RPMI7951 (cell line): ENCODE measurements at regions not wholly inside any gene's neighbourhood (a gene's known extent, or its start where the extent isn't known, plus 50 kb on each side); places are given as distances from the start of the nearest gene placed in this dataset.
A peak's percentile ranks its signal among the peaks of the same experiment; 100 is the strongest.

Source experiments
- DNase-seq: peaks from one replicate; pipeline ENCODE4 v3.0.0-alpha.2; 2012; ENCODE audit warnings: low read depth

DNA sequence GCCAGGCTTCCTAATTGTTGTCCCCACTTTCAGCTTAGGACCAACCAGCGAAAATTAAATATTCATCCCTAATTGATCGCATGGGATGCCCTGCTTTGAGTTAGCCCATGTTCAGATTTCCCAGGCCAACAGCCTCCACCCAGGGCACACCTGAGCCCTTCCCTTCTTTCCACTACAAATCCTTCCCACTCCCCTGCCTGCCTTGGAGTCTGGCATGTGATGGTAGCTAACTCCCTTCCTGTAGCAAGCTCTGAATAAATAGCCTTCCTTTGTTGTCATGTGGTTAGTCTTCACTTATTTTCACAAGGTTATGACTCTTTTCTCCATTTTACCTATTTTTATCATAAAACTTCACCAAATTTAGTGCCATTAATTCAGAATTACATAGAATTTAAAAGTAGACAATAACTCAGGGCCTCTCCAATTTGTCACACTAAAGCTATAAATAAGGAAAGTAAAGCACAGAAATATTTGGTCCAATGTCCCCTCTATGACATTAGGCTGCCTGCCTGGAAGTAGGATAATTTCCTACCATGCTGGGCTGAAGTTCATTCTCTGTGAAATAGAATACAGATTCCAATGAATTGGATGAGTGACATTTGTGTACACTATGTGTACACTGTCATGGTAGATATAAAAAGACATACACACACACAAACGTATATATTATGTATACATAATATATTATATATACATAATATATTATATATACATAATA lies 166.4 kb upstream of the CPEB2 start:
- DNase-seq = no peak

DNA sequence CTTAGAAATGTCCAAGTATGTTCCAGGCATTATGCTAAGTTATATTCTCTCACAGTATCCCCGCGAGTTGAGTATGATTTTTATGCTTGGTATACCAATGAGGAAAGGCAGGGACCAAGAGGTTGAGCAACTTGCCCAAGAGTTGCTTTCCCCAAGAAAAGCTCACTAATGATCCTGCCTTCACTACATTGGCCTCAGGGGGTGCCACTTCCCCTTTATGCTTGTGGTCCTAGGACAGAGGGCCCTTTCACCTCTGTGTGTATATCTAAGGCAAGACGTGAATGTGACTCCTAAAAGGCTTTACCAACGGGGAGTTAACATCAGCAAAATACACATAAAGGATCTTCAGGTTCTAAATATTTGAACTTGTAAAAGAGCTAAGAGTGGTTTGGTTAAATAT lies 164.4 kb upstream of the CPEB2 start:
- no peak for DNase-seq

DNA sequence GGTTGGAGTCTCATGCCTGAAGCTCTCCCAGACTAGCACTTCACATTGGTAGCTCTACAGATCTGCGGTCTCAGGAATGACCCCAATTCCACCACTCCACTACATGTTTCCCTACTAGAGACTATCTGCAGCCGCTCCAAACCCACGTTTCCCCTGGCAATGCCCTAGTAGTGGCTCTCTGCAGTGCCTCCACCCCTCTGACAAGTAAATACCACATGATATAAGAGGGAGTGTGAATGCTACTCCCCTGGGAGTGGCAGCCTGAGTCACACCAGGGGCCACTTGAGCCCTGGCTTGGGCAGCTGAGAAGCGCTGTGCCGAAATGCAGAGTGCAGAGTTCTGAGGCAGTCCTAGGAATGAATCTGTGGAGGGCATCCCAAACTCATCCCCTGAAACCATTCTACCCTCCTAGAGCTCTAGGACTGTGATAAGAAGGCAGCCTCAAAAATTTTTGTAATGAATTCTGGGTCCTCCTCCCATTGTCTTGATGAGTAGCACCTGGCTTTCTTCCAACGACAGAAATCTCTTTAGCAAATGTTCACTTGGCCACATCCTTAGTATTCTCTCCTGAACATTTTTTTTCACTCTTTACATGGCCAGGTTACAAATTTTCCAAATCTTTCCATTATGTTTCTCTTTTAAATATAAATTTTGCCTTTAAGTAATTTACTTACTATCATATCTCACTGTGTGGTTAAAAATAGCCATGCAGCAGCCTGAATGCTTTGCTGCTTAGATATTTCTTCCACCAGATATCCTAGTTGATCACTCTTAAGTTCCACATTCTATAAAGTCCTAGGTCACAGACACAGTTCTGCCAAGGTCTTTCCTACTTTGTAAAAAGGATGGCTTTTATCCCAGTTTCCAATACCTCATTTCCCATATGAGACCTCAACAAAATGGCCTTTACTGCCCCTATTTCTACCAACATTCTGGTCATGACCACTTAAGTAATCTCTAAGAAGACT lies 160.2 kb upstream of the CPEB2 start:
- DNase-seq = peak; percentile 44

DNA sequence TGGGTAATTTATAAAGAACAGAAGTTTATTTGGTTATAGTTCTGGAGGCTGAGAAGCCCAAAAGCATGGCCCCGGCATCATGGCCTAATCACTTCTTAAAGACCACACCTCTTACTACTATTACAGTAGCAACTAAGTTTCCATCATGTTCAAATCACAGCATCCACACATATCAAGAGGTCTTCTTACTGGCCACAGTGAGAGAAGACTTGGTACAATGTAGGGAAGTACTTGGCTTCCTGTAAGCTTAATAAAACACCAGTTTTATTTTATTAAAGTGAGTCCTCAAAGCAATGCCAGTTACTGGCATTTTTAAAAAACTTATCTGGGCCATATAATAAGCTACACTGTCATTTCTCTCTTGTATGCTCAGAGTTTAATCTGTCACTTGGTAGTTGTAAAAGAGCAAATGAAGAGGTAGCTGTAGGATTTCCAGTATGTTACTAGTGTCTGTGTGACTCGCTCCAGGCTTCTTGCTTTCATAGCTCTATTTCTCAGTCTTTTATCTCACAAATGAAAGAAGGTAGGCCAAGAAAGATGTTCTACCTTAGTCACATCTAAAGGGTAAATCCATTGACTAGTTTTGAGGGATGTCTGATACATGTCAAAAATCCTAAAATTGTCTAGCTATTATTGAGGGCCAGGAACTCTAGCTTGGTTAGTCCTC lies 159.2 kb upstream of the CPEB2 start:
- no peak for DNase-seq

DNA sequence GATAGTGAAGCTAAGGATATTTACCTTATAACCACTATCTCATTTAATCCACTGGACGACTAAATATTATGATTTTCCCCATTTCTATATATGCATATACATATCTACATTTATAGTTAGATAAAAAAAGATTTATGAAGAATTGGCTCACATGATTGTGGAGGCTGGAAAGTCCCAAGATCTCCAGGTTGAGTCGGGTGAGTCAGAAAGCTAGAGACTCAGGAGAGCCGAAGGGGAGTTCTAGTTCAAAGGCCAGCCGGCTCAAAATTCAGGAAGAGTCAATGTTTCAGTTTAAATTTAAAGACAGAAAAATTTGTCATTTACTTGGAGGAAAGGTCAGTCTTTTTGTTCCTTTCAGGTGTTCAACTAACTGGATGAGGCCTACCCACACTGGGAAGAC lies 158.2 kb upstream of the CPEB2 start:
- no peak for DNase-seq

DNA sequence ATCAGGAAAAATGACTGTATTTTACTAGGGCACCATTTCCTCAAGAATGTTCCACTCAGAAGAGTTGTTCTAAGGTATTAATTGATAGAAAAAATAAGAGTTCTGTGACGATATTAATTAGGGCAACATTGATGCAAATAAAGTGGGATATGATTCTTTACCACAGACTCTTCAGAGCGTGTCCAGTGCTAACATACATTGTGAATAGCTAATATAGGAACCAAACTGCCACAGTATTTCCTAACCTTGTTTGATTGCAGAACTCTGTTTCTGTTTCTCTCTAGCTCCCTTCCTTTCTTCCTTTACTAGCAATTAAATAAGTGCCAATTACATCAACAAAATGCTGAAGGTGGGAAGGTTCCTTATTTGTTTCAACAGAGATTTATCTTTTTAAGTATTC lies 154.1 kb upstream of the CPEB2 start:
- DNase-seq = no peak

DNA sequence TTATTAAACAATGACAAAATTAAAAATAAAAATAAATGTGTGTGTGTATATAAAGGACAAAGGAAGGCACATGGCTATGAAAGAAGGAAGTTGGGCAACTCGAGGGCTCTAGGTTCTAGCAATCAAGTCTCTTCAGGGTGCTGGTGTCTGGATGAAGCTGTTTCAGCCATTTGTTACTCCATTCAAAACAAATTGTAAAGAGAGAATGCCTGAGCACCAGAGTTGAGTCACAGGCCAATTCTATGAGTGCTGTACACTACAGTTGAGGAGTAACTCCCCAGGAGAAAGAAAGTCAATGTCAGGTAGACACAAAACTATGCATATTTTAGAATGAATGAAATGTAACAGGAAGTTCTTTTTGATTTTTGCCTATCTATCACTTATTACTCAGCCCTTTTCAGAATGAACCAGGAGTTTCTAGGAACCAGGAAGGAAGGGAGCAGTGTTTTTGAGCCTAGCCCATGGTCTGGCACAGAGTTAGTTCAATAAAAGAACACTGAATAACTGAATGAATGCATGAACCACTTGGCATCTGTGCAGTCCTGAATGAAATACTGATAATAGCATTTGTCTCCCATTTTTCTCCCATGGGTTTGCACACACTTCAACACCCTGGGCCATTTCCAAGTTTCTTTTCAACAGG lies 151.7 kb upstream of the CPEB2 start:
- no peak for DNase-seq

DNA sequence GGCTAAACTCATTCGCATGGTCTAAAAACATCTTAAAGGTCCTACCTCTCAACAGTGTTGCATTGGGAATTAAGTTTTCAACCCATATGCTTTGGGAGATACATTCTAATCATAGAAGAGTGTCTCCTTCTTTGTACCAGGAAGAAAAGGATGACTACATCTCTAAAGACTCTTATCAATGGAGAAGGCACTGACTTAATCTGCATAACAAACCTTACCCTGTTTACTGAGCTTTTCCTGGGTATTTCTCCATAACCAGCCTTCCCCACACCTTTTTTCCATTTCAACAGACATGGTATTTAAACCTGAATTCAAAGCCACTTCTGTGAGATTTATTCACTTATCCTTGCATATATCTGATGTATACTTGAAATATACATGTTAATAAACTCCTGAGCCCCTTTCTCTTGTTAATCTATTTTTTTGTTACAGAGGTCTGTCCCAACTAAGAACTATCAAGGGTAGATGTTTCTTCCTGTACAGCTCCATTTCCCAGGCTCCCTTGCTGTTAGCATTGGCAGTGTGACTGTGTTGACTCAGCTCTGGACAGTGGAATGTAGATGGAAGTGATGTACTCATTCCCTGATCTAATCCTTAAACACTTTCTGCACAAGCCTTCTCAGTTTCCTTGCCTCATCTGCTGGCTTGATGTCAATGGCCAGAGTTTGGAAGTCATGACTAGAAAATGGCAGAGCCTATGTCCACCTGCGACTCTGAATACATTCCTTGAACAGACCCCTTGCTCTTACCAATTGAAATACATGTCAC lies 148.9 kb upstream of the CPEB2 start:
- peak; percentile 78 for DNase-seq

DNA sequence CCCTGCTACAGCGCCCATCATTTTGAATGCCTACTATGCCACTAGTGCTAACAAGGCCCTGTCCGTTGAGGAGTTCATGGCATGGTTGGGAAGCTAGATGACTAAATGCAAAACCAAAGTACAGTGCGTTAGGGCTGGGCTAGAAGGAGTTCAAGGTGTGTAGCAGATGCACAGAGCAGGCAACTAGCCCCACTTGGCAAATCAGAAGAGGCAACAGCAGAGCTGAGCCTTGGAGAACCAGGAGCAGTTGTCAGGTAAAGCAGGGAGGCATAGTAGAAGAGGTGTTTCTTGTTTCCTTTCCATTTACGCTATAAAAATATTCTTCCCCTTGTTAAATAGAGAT lies 146.6 kb upstream of the CPEB2 start:
- no peak for DNase-seq

DNA sequence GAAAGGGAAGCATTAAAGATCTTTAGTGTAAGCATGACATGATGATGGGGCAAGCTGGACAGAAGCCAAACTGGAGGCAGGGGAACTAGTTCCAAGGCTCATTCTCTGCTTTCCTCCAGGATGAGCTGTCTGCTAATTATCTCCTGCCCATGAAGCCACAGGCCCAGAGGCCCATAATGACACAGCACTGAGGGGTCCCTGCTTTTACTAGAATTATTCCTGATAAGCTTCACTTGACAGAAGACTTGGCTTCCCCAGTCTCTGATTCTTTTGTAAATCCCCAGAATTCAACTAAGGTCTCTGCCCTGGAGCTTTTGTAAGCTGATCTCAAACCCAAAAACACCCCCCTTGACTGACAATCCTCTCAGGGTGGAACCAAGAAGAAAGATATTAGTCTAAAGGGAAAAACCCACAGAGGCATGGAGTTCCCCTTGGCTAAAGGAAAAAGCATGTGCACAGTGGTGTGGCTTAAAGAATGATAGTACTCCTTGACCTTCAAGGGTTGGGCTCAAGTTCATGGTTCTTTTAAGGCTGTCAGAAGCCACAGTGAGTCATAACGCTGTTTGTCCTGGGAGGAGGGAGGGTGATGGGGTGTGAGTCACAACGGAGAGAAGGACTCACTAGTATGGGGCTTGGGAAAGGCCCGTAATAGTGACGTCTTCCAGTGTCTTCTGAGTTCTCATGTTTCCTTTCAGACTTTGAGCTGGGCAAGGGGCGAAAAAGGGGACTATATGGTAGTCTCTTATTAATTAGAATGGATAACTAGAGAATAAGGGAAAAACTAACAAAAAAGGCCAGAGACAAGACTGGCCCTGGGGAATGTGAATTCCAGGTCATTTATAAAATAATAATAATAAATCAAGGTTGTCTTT lies 146.0 kb upstream of the CPEB2 start:
- peak; percentile 99 for DNase-seq

DNA sequence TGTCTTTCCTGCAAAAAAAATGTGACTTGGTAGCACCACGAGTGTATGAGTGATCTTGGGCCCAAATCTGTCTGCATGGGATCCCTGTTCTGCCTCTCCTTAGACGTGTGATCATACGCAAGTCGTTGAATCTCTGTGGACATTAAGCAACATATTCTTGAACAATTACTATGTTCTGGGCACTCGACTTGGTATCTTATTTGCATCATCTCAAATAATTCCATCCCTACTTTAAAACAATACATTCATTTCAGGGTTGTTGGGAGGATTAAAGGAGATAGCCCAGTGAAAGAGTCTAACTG lies 145.4 kb upstream of the CPEB2 start:
- no peak for DNase-seq

DNA sequence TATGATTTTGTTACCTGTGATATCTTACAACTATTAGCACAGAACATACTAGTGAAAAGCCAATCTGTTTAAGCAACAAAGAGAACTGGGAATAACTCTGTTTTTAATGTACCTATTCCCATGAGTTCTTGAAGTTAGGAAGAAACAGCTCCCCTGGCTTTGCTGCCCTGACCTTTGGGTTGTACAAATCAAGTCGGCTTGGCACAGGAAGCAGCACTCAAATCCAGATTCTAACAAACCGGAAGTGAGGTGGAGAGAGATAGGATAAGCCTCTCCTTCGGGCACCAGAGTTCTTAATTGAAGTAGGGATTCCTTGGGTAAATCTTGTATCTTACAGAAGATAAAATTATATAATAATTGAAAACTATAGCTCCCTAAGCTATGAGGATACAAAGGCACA lies 144.8 kb upstream of the CPEB2 start:
- no peak for DNase-seq

DNA sequence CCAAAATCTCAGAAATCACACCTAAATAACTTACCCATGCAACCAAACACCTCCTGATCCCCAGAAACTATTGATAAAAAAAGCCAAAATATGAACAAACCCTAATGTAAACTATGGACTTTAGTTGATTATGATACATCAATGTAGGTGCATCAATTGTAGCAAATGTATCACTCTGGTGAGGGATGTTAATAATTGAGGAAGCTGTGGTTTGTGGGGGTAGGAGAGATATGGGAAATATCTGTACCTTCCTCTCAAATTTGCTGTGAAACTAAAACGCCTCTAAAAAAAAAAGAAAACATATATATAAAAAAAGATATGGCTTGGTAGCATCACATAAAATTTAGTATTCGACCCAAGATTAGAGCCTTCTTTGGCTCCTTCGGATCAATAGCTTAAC lies 144.3 kb upstream of the CPEB2 start:
- no peak for DNase-seq

DNA sequence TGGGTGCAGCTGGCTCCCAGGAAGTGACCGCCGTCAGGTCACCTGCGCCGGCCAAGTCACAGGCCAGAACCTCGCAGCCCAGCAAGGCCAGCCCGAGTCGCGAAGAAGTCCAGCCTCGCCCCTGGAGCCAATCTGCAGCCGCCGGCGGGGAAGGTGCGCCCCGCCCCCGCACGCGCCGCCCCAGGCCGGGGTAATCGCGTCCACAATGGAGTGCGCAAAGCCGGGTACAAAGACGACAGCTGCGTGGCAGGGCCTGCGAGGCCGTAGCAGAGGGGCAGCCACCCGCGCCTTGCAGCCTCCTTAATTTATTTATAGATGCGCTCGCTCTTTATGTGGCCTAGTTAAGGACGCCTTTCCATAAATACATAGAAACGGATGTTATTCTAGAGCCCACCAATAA lies 139.4 kb upstream of the CPEB2 start:
- no peak for DNase-seq

DNA sequence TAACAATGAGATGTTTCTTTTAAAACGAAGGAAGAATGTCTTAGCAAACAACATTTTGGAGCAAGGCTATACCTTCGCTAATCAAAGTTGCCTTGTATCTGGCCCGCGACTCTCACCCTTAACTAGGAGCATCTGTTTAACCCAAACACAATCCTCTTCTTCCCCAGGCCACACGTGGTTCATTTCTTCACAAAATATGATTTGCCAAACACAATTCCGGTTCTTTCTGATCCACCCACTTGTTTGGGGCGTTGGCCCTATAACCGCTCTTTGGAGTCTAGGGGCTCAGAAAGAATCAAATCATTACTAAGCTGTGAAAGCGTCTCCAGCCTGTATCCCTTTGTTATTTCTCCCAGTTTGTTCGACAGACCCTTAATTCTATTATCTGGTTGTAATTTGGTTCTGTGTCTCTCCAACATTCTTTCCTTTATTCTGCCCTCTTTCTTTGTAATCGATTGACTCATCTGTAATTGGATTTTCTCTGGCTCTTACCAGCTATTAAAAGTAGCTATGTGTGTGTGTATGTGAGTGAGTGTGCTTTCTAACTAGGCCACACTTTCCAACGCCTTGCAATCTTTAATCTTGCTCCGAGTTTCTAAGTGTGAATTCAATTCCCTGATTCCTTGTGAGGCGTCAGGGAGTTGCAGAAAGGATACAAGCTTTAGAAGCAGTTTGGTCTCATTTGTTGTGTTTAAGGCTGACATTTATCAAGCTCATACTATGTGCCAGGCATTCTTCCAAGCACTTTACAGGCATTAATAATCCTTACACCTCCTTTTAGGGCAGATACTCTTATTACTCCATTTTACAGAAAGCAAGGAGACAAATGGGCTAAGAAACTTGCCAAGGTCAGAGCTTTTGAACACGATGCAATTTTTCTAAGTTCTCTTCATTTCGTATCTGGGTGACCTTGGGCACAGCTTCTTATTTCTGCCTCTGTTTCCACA lies 138.6 kb upstream of the CPEB2 start:
- no peak for DNase-seq

DNA sequence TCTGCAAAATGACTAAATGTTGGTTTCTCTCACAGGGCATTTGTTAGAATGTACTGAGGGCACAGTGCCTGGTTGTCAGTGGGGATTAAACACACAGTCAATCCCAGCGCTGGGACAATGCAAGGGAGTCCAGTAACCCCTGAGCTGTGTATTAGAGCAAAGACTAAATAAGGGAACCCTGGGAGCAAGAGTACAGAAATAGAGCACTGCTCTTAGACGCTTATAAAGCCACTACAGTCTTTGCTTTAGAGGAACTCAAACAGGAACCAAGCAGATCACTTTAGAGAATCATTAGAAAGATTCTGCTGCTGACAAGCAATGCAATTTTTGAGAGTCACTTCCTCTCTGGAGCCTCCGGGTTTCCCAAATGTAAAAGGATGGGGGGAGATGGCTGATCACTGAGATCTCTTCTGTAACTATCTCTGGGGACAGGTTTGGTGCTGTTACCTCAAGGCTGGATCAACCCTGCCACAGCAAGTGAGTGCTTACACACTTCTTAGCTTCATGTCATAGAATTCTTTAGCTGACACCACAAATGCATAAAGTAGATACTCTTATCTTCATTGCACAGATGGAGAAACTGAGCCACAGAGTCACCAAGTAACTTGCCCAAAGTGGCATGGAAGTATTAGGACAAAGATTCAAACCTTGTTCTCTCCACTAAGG lies 137.8 kb upstream of the CPEB2 start:
- DNase-seq = no peak

DNA sequence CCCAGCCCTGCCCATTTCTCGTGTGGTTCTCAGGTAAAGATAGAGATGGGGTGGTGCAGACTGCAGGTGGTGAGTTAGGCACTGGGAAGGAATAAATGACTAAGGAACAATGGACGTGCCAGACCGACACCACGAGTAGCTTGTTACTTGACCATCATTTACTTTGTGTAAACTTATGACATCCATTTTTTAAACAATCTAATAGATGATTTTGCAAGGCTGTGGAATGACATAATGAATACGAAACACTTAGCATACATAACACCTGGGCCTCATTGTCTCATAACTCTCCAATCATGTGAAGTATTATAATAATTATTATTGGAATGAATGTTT lies 137.3 kb upstream of the CPEB2 start:
- DNase-seq = no peak

DNA sequence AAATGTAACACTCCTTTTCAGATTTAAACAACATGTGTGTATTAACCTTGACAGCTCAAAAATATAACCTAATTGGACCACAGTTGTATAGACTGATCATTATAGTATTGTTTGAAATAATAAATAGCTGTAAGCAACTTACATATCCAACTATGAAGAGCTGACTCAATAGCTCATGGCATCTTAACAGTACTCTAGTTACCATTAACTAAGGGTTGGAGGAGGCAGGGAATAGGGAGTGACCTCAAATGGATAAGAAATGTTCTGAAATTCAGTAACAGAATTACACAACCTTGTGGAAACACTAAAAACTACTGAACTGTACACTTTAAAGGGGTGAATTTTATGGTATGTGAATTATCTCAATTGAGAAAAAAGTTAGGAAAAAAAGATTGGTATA lies 136.5 kb upstream of the CPEB2 start:
- no peak for DNase-seq

DNA sequence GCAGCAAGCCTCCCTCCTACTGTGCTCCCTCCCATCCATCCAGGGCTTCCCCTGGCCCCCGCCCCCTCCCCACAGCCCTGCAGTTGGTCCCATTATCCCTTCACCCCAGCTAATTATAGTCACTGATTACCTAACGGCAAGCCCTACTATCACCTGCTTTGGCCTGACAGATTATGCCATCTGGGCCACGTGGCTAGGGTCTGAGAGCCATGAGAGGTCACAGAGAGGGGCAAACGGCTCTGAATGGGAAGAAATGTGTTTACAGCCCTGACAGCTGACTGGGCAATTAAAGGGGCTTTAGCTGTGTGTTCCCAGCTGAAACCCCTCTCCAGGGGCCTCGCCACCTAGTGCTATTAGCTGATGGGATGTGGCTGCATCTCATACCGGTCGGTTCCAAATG lies 134.4 kb upstream of the CPEB2 start:
- DNase-seq = no peak
